ENCODE measurements at regions not wholly inside any gene's neighbourhood (a gene's known extent, or its start where the extent isn't known, plus 50 kb on each side); places are given as distances from the start of the nearest gene placed in this dataset.

DNA sequence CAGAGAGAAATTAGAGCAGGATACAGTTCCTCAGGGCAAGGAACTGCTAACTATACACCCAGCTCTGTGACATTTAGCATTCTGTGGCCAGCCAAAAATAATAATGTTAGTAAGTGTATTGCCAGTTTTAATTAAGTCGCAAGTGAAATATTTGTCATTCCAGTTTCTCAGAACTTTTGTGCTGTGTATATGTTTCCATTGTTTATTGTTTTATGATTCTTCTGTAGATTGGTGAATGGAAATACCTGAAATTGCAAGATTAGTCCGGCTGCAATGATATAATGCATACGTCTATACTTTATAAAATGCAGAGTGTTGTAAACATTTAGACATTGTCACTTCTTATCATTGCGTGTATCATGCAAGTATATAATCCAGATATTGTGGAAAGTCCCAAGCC is 351.3 kb upstream of the GRM7 start:
- TF ChIP-seq, protein P1, sequence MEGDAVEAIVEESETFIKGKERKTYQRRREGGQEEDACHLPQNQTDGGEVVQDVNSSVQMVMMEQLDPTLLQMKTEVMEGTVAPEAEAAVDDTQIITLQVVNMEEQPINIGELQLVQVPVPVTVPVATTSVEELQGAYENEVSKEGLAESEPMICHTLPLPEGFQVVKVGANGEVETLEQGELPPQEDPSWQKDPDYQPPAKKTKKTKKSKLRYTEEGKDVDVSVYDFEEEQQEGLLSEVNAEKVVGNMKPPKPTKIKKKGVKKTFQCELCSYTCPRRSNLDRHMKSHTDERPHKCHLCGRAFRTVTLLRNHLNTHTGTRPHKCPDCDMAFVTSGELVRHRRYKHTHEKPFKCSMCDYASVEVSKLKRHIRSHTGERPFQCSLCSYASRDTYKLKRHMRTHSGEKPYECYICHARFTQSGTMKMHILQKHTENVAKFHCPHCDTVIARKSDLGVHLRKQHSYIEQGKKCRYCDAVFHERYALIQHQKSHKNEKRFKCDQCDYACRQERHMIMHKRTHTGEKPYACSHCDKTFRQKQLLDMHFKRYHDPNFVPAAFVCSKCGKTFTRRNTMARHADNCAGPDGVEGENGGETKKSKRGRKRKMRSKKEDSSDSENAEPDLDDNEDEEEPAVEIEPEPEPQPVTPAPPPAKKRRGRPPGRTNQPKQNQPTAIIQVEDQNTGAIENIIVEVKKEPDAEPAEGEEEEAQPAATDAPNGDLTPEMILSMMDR (IDR thresholded peaks at IDR 0.05; ENCODE audit: control insufficient read depth, extremely low read depth, insufficient read depth): no peak
- no peak for DNase-seq (ENCODE audit: low read depth)
- H3K4me3 ChIP-seq (ENCODE audit: low read depth, low read length): no peak overlapping the region

GRCh38 chr3:6510713-6511112 is 350.2 kb upstream of the GRM7 start:
- DNase-seq (ENCODE audit: low read depth): no peak
- no peak overlapping the region for H3K4me3 ChIP-seq (ENCODE audit: low read depth, low read length)

DNA sequence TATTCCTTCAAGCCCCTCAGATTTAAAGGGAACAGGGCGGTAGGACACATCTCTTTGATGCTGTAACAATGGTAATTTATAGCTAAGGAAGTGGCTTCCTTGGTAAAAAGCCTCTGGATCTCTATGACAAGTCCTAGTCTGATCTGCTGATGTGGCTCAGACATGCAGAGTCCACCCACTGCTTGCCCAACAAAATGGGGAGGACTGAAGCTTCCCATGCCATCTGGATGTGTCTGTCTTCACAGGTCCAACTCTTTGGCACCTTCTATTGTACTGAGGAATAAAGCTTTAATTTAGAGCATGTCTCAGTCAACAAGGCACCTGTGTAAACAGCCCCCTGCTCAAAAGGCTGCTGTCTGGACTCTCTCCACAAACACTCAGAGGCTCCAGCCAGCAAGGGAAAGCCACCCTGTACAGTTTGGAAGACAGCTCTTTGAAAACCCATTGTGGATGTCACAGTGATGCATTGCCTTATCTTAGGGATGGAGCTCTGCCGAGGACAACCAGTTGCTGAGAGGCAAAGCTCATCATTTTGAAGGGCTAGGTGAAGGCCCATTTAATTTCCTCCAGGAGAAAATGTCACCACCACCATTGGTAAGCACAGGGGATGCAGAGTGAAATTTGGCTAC is 348.6 kb upstream of the GRM7 start:
- TF ChIP-seq, protein P1 (IDR thresholded peaks at IDR 0.05; ENCODE audit: control insufficient read depth, extremely low read depth, insufficient read depth): no peak
- no peak overlapping the region for H3K4me3 ChIP-seq (ENCODE audit: low read depth, low read length)
- DNase-seq (ENCODE audit: low read depth): no peak

More at GRCh38 chr3:6510713-6511112, 350.2 kb upstream of the GRM7 start:
- TF ChIP-seq, protein P1 (IDR thresholded peaks at IDR 0.05; ENCODE audit: control insufficient read depth, extremely low read depth, insufficient read depth): no peak

DNA sequence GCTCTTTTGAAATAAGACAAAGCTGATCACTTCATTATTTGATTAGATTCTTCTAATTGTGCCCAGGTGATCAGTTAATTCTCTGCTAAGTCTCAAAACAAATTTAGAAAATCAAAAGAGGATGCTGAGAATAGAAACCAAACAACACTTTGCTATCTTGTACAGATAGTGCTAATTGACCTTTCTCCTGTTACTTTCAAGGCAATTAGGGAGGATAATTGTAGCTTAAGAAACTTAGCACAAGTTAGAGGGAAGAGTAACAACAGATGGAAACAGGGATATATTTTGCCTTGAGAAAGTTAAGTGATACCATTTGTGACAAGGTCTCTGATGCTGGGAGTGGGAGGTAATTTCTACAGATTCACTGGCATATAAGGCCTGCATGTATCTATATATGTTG is 344.8 kb upstream of the GRM7 start:
- no peak for DNase-seq (ENCODE audit: low read depth)
- no peak overlapping the region for H3K4me3 ChIP-seq (ENCODE audit: low read depth, low read length)
- TF ChIP-seq, protein P1 (IDR thresholded peaks at IDR 0.05; ENCODE audit: control insufficient read depth, extremely low read depth, insufficient read depth): no peak

GRCh38 chr3:6516694-6517093 is 344.2 kb upstream of the GRM7 start:
- no peak overlapping the region for H3K4me3 ChIP-seq (ENCODE audit: low read depth, low read length)
- TF ChIP-seq, protein P1 (IDR thresholded peaks at IDR 0.05; ENCODE audit: control insufficient read depth, extremely low read depth, insufficient read depth): no peak
- DNase-seq (ENCODE audit: low read depth): no peak

- no peak overlapping the region for H3K4me3 ChIP-seq (ENCODE audit: low read depth, low read length)
- no peak for DNase-seq (ENCODE audit: low read depth)
- TF ChIP-seq, protein P1 (IDR thresholded peaks at IDR 0.05; ENCODE audit: control insufficient read depth, extremely low read depth, insufficient read depth): no peak
These were observed 342.1 kb upstream of the GRM7 start for GRCh38 chr3:6518709-6519345.
